ENCODE measurements at regions not wholly inside any gene's neighbourhood (a gene's known extent, or its start where the extent isn't known, plus 50 kb on each side); places are given as distances from the start of the nearest gene placed in this dataset.

DNA sequence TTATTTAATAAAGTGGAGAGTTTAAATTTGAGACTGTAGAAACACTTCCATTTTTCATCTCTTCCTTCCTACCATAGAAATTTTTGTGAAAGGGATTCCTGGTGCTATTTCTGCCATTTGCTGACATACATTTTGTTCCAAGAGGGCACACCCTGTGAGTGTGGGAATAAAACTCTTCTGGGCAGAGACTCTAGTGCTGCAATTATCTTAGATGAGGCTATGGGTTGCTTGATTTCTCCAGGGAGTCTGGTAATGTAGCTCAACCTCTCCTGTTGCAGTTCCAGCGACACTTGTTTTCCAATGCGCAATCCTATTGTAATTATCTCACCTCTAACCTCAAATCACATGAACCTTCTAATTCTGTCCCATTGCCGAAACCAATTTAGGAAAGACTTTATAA lies 60.1 kb upstream of the ZSWIM2 start:
- Histone ChIP-seq H3K4me1 (no peaks in the 10 kb centered on the region), H3K4me3 (ENCODE audit: low read depth, low read length) (no peak overlapping the region), H3K27me3 (no peaks in the 10 kb centered on the region), H3K36me3 (no peaks in the 10 kb centered on the region), H3K9me3 (no peaks in the 10 kb centered on the region)
- DNase-seq: no peak
- TF ChIP-seq, protein P1, sequence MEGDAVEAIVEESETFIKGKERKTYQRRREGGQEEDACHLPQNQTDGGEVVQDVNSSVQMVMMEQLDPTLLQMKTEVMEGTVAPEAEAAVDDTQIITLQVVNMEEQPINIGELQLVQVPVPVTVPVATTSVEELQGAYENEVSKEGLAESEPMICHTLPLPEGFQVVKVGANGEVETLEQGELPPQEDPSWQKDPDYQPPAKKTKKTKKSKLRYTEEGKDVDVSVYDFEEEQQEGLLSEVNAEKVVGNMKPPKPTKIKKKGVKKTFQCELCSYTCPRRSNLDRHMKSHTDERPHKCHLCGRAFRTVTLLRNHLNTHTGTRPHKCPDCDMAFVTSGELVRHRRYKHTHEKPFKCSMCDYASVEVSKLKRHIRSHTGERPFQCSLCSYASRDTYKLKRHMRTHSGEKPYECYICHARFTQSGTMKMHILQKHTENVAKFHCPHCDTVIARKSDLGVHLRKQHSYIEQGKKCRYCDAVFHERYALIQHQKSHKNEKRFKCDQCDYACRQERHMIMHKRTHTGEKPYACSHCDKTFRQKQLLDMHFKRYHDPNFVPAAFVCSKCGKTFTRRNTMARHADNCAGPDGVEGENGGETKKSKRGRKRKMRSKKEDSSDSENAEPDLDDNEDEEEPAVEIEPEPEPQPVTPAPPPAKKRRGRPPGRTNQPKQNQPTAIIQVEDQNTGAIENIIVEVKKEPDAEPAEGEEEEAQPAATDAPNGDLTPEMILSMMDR (IDR thresholded peaks at IDR 0.05; ENCODE audit: low read depth, low read length): no peak

DNA sequence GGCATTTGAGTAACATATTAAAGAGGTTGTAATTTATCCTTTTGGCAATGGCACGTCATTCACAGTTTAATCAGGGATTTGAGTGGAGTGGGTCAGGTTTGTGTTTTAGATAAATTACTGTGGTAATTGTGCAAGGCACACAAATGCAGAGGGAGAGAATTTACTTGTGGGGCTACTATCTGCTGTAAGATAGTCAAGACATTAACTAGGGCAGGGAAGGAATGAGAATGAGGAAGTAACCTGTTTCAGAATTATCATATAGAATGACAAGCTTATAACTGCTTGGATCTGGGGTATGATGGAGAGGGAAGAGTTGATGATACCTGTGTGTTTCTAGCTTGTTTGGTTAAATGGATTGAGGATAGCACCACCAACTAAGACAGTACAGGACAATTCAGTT lies 58.9 kb upstream of the ZSWIM2 start:
- DNase-seq: no peak
- Histone ChIP-seq H3K36me3 (no peaks in the 10 kb centered on the region), H3K9me3 (no peaks in the 10 kb centered on the region), H3K27me3 (no peaks in the 10 kb centered on the region), H3K4me1 (no peaks in the 10 kb centered on the region), H3K4me3 (ENCODE audit: low read depth, low read length) (no peak overlapping the region)
- TF ChIP-seq, protein P1 (IDR thresholded peaks at IDR 0.05; ENCODE audit: low read depth, low read length): no peak

DNA sequence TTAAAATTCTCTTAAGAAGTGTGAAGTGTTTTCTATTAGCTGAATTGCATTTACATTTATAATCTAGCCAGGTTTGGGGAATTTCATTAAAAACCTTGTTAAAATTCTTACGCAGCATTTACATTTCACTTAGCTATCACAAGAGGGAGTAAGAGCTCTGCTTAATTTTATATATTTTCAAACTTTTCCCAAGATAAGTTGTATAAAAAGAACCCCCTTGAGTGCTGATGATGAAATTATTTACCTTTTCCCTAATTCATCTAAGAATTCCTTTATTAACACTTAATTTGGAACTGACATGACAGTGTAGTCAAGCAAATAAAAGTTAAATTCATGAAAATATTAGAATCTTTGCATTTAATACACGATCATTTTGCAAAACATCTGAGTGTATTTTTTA lies 54.2 kb upstream of the ZSWIM2 start:
- H3K36me3 ChIP-seq: no peaks in the 10 kb centered on the region
- H3K4me3 ChIP-seq (ENCODE audit: low read depth, low read length): no peak overlapping the region
- H3K9me3 ChIP-seq: no peaks in the 10 kb centered on the region
- H3K27me3 ChIP-seq: no peaks in the 10 kb centered on the region
- no peak for DNase-seq
- TF ChIP-seq, protein P1 (IDR thresholded peaks at IDR 0.05; ENCODE audit: low read depth, low read length): peak; percentile 19; the same call in 1 of the 2 replicates
- H3K4me1 ChIP-seq: no peaks in the 10 kb centered on the region

Measured in BE2C (cell line).